GM12801 (cell line): ENCODE measurements at regions not wholly inside any gene's neighbourhood (a gene's known extent, or its start where the extent isn't known, plus 50 kb on each side); places are given as distances from the start of the nearest gene placed in this dataset.

Source experiments
- CTCF ChIP-seq: IDR thresholded peaks from one replicate; pipeline ENCODE4 v1.5.1; 2011; ENCODE audit warnings: control low read depth; ENCODE audit not compliant: insufficient read length; ENCODE audit errors: extremely low read depth

- TF ChIP-seq CTCF = no peak
These were observed 133.0 kb upstream of the PPP1R26 start for GRCh38 chr9:135346438-135347050.

GRCh38 chr9:135347461-135347860, 132.1 kb upstream of the PPP1R26 start:
- no peak for TF ChIP-seq CTCF

GRCh38 chr9:135348076-135348787, 131.3 kb upstream of the PPP1R26 start:
- no peak for TF ChIP-seq CTCF

- TF ChIP-seq CTCF = no peak
These were observed 130.8 kb upstream of the PPP1R26 start for GRCh38 chr9:135348788-135349150.

- no peak for TF ChIP-seq CTCF
These were observed 130.2 kb upstream of the PPP1R26 start for GRCh38 chr9:135349212-135350002.

GRCh38 chr9:135350003-135350315, 129.6 kb upstream of the PPP1R26 start:
- no peak for TF ChIP-seq CTCF

- TF ChIP-seq CTCF = no peak
These were observed 125.6 kb upstream of the PPP1R26 start for GRCh38 chr9:135353935-135354334.
